K562 (cell line): ENCODE measurements at regions not wholly inside any gene's neighbourhood (a gene's known extent, or its start where the extent isn't known, plus 50 kb on each side); places are given as distances from the start of the nearest gene placed in this dataset.

ENCODE experiments used
- ATAC-seq: fragments of 200-7000 bp; cut with Tn5 transposase; 3 replicates; pipeline ENCODE4 v1.9.1; 2020; ENCODE audit warnings: moderate library complexity
- BruUV-seq: library from RNA; stranded (reverse); fragments of 400-500 nt; replicated peaks from 2 replicates; lab custom pipeline; 2021; lab: Mats Ljungman, UMichigan
- CTCF ChIA-PET: fragments of 300-600 bp; formaldehyde crosslinking; extraction: SDS; loops from one replicate; lab custom pipeline; 2021; ENCODE audit warnings: low intra/inter-chr PET ratio; lab: Yijun Ruan, JAX
- POLR2A ChIA-PET: fragments of 300-600, 350-650 bp; sonication (Branson Sonifier 250); formaldehyde crosslinking; extraction: SDS; loops from one replicate; lab custom pipeline; 2021; ENCODE audit warnings: antibody characterized with exemption, inconsistent platforms; lab: Yijun Ruan, JAX
- DNase-seq, 4 experiments: peaks; one replicate each; pipeline versions ENCODE4 v3.0.0 to v3.0.0-alpha.2; 2011 to 2018; ENCODE audit warnings: low spot score in 3 of 4, mixed read lengths in 3 of 4; ENCODE audit errors: extremely low read depth in 1 of 4
- FAIRE-seq: peaks from 2 replicates; lab custom pipeline; 2011; peaks lifted over from hg19 to GRCh38; lab: Jason Lieb, UNC
- H2AFZ ChIP-seq: 2 replicates; pipeline ENCODE4 v1.6.0; 2011; ENCODE audit warnings: low read depth, low read length, control low read depth, inconsistent platforms
- H3K27ac ChIP-seq: fragments of 200-600 bp; 3 replicates; pipeline ENCODE4 v1.8.0; 2011; ENCODE audit warnings: low read depth, mild to moderate bottlenecking, control low read depth, inconsistent platforms, low read length, moderate library complexity, mixed read lengths; ENCODE audit errors: extremely low read depth
- H3K27me3 ChIP-seq, 2 experiments: fragments of 300-600 bp in 1 of 2; 2 replicates in 1 of 2; 3 replicates in 1 of 2; pipeline versions ENCODE4 v1.6.0 to v1.8.0; 2011; ENCODE audit warnings: inconsistent platforms in 2 of 2, low read length in 2 of 2, mild to moderate bottlenecking in 1 of 2, mixed read lengths in 1 of 2, moderate library complexity in 1 of 2; ENCODE audit not compliant: control insufficient read depth in 2 of 2, insufficient read depth in 2 of 2
- H3K36me3 ChIP-seq: fragments of 300-600 bp; 3 replicates; pipeline ENCODE4 v1.8.0; 2011; ENCODE audit warnings: mild to moderate bottlenecking, low read length, inconsistent platforms; ENCODE audit not compliant: control insufficient read depth, insufficient read depth
- H3K4me1 ChIP-seq, 2 experiments: fragments of 200-600 bp in 1 of 2; replicated peaks in 1 of 2; 2 replicates in 1 of 2; 3 replicates in 1 of 2; pipeline versions ENCODE4 v1.5.1 to v1.8.0; 2011; ENCODE audit warnings: inconsistent platforms in 2 of 2, low read length in 2 of 2, mild to moderate bottlenecking in 1 of 2, mixed read lengths in 1 of 2, moderate library complexity in 1 of 2; ENCODE audit not compliant: control insufficient read depth in 2 of 2, insufficient read depth in 2 of 2
- H3K4me2 ChIP-seq: 2 replicates; pipeline ENCODE4 v1.6.1; 2011; ENCODE audit warnings: low read length, control low read depth, inconsistent platforms, mixed read lengths; ENCODE audit not compliant: insufficient read depth
- H3K4me3 ChIP-seq: fragments of 200-600 bp; sonication (generic), shearing (Covaris generic); 2 replicates; pipeline ENCODE4 v1.5.1; 2016; ENCODE audit warnings: control low read depth, inconsistent platforms
- H3K79me2 ChIP-seq: fragments of 200-600 bp; 3 replicates; pipeline ENCODE4 v1.8.0; 2011; ENCODE audit warnings: low read length, inconsistent platforms; ENCODE audit not compliant: control insufficient read depth, insufficient read depth
- H3K9ac ChIP-seq, 2 experiments: 2 replicates each; pipeline versions ENCODE4 v1.6.0 to v1.6.1; 2011; ENCODE audit warnings: low read depth in 2 of 2, low read length in 2 of 2, control low read depth in 1 of 2, inconsistent platforms in 1 of 2, mild to moderate bottlenecking in 1 of 2, mixed read lengths in 1 of 2; ENCODE audit not compliant: insufficient read depth in 1 of 2
- H3K9me1 ChIP-seq: one replicate; pipeline ENCODE4 v1.6.0; 2011; ENCODE audit warnings: inconsistent platforms, mild to moderate bottlenecking, low read length, moderate library complexity; ENCODE audit not compliant: control insufficient read depth, insufficient read depth
- H3K9me3 ChIP-seq: replicated peaks from 2 replicates; pipeline ENCODE4 v1.5.1; 2011; ENCODE audit warnings: low read depth, low read length, inconsistent platforms; ENCODE audit not compliant: control insufficient read depth, insufficient read depth
- H4K20me1 ChIP-seq: replicated peaks from 2 replicates; pipeline ENCODE4 v1.6.1; 2011; ENCODE audit warnings: low read length, inconsistent platforms, mixed read lengths; ENCODE audit not compliant: control insufficient read depth, insufficient read depth
- ATF1 ChIP-seq, 2 experiments: fragments of 450-650 bp in 1 of 2; IDR thresholded peaks; 2 replicates each; pipeline ENCODE4 v1.6.1; 2016; ENCODE audit warnings: missing compliant biosample characterization in 1 of 2, missing genetic modification characterization in 1 of 2
- CEBPG ChIP-seq, 3 experiments: fragments of 200-800 bp in 1 of 3; sonication (Bioruptor generic) in 1 of 3; sonication (generic) in 1 of 3; formaldehyde crosslinking in 1 of 3; IDR thresholded peaks in 2 of 3; conservative IDR thresholded peaks in 1 of 3; 2 replicates each; pipeline versions ENCODE4 v1.6.1 to v1.8.0; 2016 to 2022; ENCODE audit warnings: missing compliant biosample characterization in 2 of 3, missing genetic modification characterization in 2 of 3, mild to moderate bottlenecking in 1 of 3, missing genetic modification reagents in 1 of 3
- FOSL1 ChIP-seq: fragments of 200-800 bp; sonication (Bioruptor generic); conservative IDR thresholded peaks from 2 replicates; pipeline ENCODE4 v1.6.1; 2016; ENCODE audit warnings: missing genetic modification characterization, missing compliant biosample characterization
- FOXA1 ChIP-seq: fragments of 450-650 bp; IDR thresholded peaks from 2 replicates; pipeline ENCODE4 v1.6.1; 2016; ENCODE audit warnings: mild to moderate bottlenecking, borderline replicate concordance
- FOXA3 ChIP-seq, 2 experiments: fragments of 450-650 bp in 1 of 2; sonication (generic) in 1 of 2; formaldehyde crosslinking; IDR thresholded peaks in 1 of 2; conservative IDR thresholded peaks in 1 of 2; 2 replicates each; pipeline versions ENCODE4 v1.4.0 to v1.8.0; 2020 to 2022; ENCODE audit warnings: mild to moderate bottlenecking in 2 of 2, missing genetic modification reagents in 1 of 2
- KAT2B ChIP-seq: IDR thresholded peaks from one replicate; pipeline ENCODE4 v1.6.1; 2012; ENCODE audit warnings: low read depth, mild to moderate bottlenecking, control low read depth, inconsistent platforms, low read length, moderate library complexity
- KAT8 ChIP-seq: fragments of 450-650 bp; IDR thresholded peaks from 2 replicates; pipeline ENCODE4 v1.6.1; 2016; ENCODE audit warnings: low read depth, mild to moderate bottlenecking
- LARP7 ChIP-seq: fragments of 450-650 bp; IDR thresholded peaks from 2 replicates; pipeline ENCODE4 v1.6.1; 2016
- MCM5 ChIP-seq: fragments of 450-650 bp; IDR thresholded peaks from 2 replicates; pipeline ENCODE4 v1.6.1; 2016; ENCODE audit warnings: low read depth
- MECOM ChIP-seq: fragments of 250-450 bp; sonication (Bioruptor Pico); IDR thresholded peaks from 2 replicates; pipeline ENCODE4 v1.8.0; 2022; ENCODE audit warnings: inconsistent platforms
- MTA1 ChIP-seq: fragments of 450-650 bp; IDR thresholded peaks from 2 replicates; pipeline ENCODE4 v1.6.1; 2017; ENCODE audit warnings: borderline replicate concordance
- NRF1 ChIP-seq, 2 experiments: fragments of 450-650 bp; IDR thresholded peaks in 1 of 2; conservative IDR thresholded peaks in 1 of 2; 2 replicates each; pipeline ENCODE4 v1.6.1; 2014; ENCODE audit warnings: mild to moderate bottlenecking in 2 of 2
- RBBP5 ChIP-seq: fragments of 200-600 bp; sonication (generic); IDR thresholded peaks from 2 replicates; pipeline ENCODE4 v1.6.1; 2012; ENCODE audit warnings: borderline replicate concordance, mild to moderate bottlenecking, low read length, control low read depth, inconsistent platforms; ENCODE audit not compliant: insufficient read depth, poor library complexity, severe bottlenecking
- SREBF2 ChIP-seq: sonication (generic); formaldehyde crosslinking; IDR thresholded peaks from 2 replicates; pipeline ENCODE4 v1.4.0; 2020; ENCODE audit warnings: mild to moderate bottlenecking, missing genetic modification reagents
- TFE3 ChIP-seq: fragments of 450-650 bp; formaldehyde crosslinking; IDR thresholded peaks from 2 replicates; pipeline ENCODE4 v1.4.0; 2020; ENCODE audit warnings: mild to moderate bottlenecking, mixed read lengths
- XRCC4 ChIP-seq: IDR thresholded peaks from one replicate; pipeline ENCODE4 v1.6.1; 2011; ENCODE audit not compliant: insufficient read depth, insufficient read length; ENCODE audit errors: extremely low read depth
- ZBTB2 ChIP-seq: fragments of 450-650 bp; IDR thresholded peaks from 2 replicates; pipeline ENCODE4 v1.6.1; 2016; ENCODE audit warnings: antibody characterized with exemption
- ZC3H4 ChIP-seq: sonication (generic); formaldehyde crosslinking; IDR thresholded peaks from 2 replicates; pipeline ENCODE4 v1.9.0; 2021; ENCODE audit warnings: missing genetic modification reagents, borderline replicate concordance
- ZNF23 ChIP-seq: fragments of 250-450 bp; sonication (Bioruptor Pico); IDR thresholded peaks from 2 replicates; pipeline ENCODE4 v1.4.0; 2020; ENCODE audit warnings: mild to moderate bottlenecking
- ZNF263 ChIP-seq: sonication (generic); formaldehyde crosslinking; IDR thresholded peaks from 2 replicates; pipeline ENCODE4 v1.8.0; 2022; ENCODE audit warnings: mild to moderate bottlenecking, missing genetic modification reagents, borderline replicate concordance
- WGBS: fragments of 100-300 bp; shearing (Covaris generic); methylation state at CpG from one replicate; pipeline ENCODE4 v1.1.6; 2016; ENCODE audit warnings: low coverage, mixed read lengths; ENCODE audit not compliant: insufficient coverage; ENCODE audit errors: missing lambda C conversion rate; 5-methylcytosine and 5-hydroxymethylcytosine counted together
- in situ Hi-C: fragments of 300-500 bp; cut with MboI; formaldehyde crosslinking; loops from 4 replicates; pipeline ENCODE4 v1.15.0; 2018; ENCODE audit warnings: inconsistent platforms, mixed read lengths
- intact Hi-C: fragments of 100-400 bp; cut with micrococcal nuclease; formaldehyde crosslinking; loops from 2 replicates; pipeline ENCODE4 v1.14.2; 2022

GRCh38 chr2:208906330-208906729 lies 499.7 kb downstream of the PTH2R start (continued):
- TF ChIP-seq MECOM (CRISPR knock-in tag) = no peak
- no peak for TF ChIP-seq RBBP5
- no peak for TF ChIP-seq FOXA3 (CRISPR knock-in tag; conservative IDR thresholded peaks at IDR 0.05 in 1 of 2, IDR thresholded peaks at IDR 0.05 in 1 of 2)
- no peak for TF ChIP-seq CEBPG (CRISPR knock-in tag; IDR thresholded peaks at IDR 0.05)
- no peak for TF ChIP-seq CEBPG (tag; conservative IDR thresholded peaks at IDR 0.05 in 1 of 2, IDR thresholded peaks at IDR 0.05 in 1 of 2)
- TF ChIP-seq FOXA1 = no peak

GRCh38 chr2:208915401-208915800 lies 508.4 kb upstream of the MAP2 start:
- ATAC-seq = no peak
- H3K79me2 ChIP-seq = no peaks in the 10 kb centered on the region
- H2AFZ ChIP-seq = no peak overlapping the region
- H3K9me3 ChIP-seq = no peaks in the 10 kb centered on the region
- no peak overlapping the region for H3K27ac ChIP-seq
- no peak for DNase-seq
- no TSS peak for BruUV-seq
- H3K4me3 ChIP-seq = no peak overlapping the region
- WGBS = 29% methylated on average over 4 of the region's 4 CpGs
- POLR2A ChIA-PET = no interaction called here
- H4K20me1 ChIP-seq = no peaks in the 10 kb centered on the region
- no peaks in the 10 kb centered on the region for H3K27me3 ChIP-seq
- intact Hi-C loops = no loop called here
- H3K4me1 ChIP-seq = no peaks in the 10 kb centered on the region
- CTCF ChIA-PET = no interaction called here
- no peaks in the 10 kb centered on the region for H3K9me1 ChIP-seq
- no peak overlapping the region for H3K4me2 ChIP-seq
- in situ Hi-C loops = no loop called here
- no peak for FAIRE-seq
- H3K9ac ChIP-seq = no peak overlapping the region
- H3K36me3 ChIP-seq = no peaks in the 10 kb centered on the region
- TF ChIP-seq LARP7 = no peak
- no peak for TF ChIP-seq ZNF23
- TF ChIP-seq KAT8 = no peak
- no peak for TF ChIP-seq KAT2B
- no peak for TF ChIP-seq NRF1 (conservative IDR thresholded peaks at IDR 0.05 in 1 of 2, IDR thresholded peaks at IDR 0.05 in 1 of 2)
- TF ChIP-seq MTA1 = no peak
- TF ChIP-seq ZBTB2 = no peak
- TF ChIP-seq ZC3H4 (CRISPR knock-in tag) = no peak
- no peak for TF ChIP-seq MCM5
- no peak for TF ChIP-seq XRCC4
- no peak for TF ChIP-seq ZNF263 (CRISPR knock-in tag)
- TF ChIP-seq TFE3 = no peak
- no peak for TF ChIP-seq FOSL1
- no peak for TF ChIP-seq ATF1 (CRISPR knock-in tag; IDR thresholded peaks at IDR 0.05)
- no peak for TF ChIP-seq ATF1 (tag; IDR thresholded peaks at IDR 0.05)
- no peak for TF ChIP-seq SREBF2 (CRISPR knock-in tag)
